OCI-LY1 (cell line): ENCODE measurements at regions not wholly inside any gene's neighbourhood (a gene's known extent, or its start where the extent isn't known, plus 50 kb on each side); places are given as distances from the start of the nearest gene placed in this dataset.

ENCODE experiments used
- H2AFZ ChIP-seq: fragments of 200-600 bp; sonication (generic), shearing (Covaris generic); 2 replicates; pipeline ENCODE4 v1.6.0; 2014; ENCODE audit warnings: antibody characterized with exemption, mild to moderate bottlenecking, low read length
- H3F3A ChIP-seq: fragments of 200-600 bp; sonication (generic), shearing (Covaris generic); 2 replicates; pipeline ENCODE4 v1.6.0; 2014; ENCODE audit warnings: mild to moderate bottlenecking, antibody characterized with exemption, low read length, moderate library complexity; ENCODE audit not compliant: insufficient read depth
- H3K27ac ChIP-seq: fragments of 200-600 bp; sonication (generic); 2 replicates; pipeline ENCODE4 v1.5.1; 2014; ENCODE audit warnings: low read length, mixed run types, mild to moderate bottlenecking, low read depth; ENCODE audit not compliant: poor library complexity, severe bottlenecking
- H3K27me3 ChIP-seq: fragments of 200-600 bp; sonication (generic); 2 replicates; pipeline ENCODE4 v1.6.0; 2014; ENCODE audit warnings: antibody characterized with exemption, mild to moderate bottlenecking, low read length, moderate library complexity; ENCODE audit not compliant: insufficient read depth
- H3K36me3 ChIP-seq: fragments of 200-600 bp; sonication (generic); 2 replicates; pipeline ENCODE4 v1.6.1; 2014; ENCODE audit warnings: mild to moderate bottlenecking, antibody characterized with exemption, low read length, moderate library complexity, mixed read lengths; ENCODE audit not compliant: insufficient read depth
- H3K4me1 ChIP-seq: fragments of 200-600 bp; sonication (generic); 2 replicates; pipeline ENCODE4 v1.5.1; 2014; ENCODE audit warnings: mild to moderate bottlenecking, low read length, moderate library complexity; ENCODE audit not compliant: insufficient read depth, severe bottlenecking
- H3K4me2 ChIP-seq: fragments of 200-600 bp; sonication (generic), shearing (Covaris generic); 2 replicates; pipeline ENCODE4 v1.6.1; 2014; ENCODE audit warnings: low read length
- H3K4me3 ChIP-seq: fragments of 200-600 bp; sonication (generic); 2 replicates; pipeline ENCODE4 v1.5.1; 2014; ENCODE audit warnings: low read length, low read depth, mild to moderate bottlenecking, mixed read lengths; ENCODE audit not compliant: poor library complexity, severe bottlenecking
- H3K79me2 ChIP-seq: fragments of 200-600 bp; shearing (Covaris generic); 2 replicates; pipeline ENCODE4 v1.6.1; 2016; ENCODE audit warnings: mixed run types, low read length, mixed read lengths; ENCODE audit not compliant: insufficient read depth
- H3K9ac ChIP-seq: fragments of 200-600 bp; sonication (generic), shearing (Covaris generic); 2 replicates; pipeline ENCODE4 v1.6.1; 2014; ENCODE audit warnings: mild to moderate bottlenecking, low read length, mixed read lengths
- H3K9me2 ChIP-seq: fragments of 200-600 bp; sonication (generic), shearing (Covaris generic); 2 replicates; pipeline ENCODE4 v1.6.1; 2014; ENCODE audit warnings: low read depth, mild to moderate bottlenecking, low read length, mixed read lengths
- H3K9me3 ChIP-seq: fragments of 200-600 bp; shearing (Covaris generic); 2 replicates; pipeline ENCODE4 v1.6.1; 2014; ENCODE audit warnings: low read length, mixed read lengths
- H4K20me1 ChIP-seq: fragments of 200-600 bp; sonication (generic), shearing (Covaris generic); 2 replicates; pipeline ENCODE4 v1.6.0; 2016; ENCODE audit warnings: mild to moderate bottlenecking, low read length; ENCODE audit not compliant: insufficient read depth
- EZH2 ChIP-seq: fragments of 200-600 bp; sonication (generic), shearing (Covaris generic); IDR thresholded peaks from 2 replicates; pipeline ENCODE4 v1.8.0; 2017; ENCODE audit warnings: borderline replicate concordance, mixed run types, mild to moderate bottlenecking, antibody characterized with exemption, low read length, moderate library complexity, mixed read lengths
- TF ChIP-seq, protein P1 (sequence below): fragments of 200-600 bp; sonication (generic), shearing (Covaris generic); IDR thresholded peaks from 2 replicates; pipeline ENCODE4 v1.5.1; 2017; ENCODE audit warnings: mild to moderate bottlenecking, antibody characterized with exemption, low read length, moderate library complexity, mixed read lengths

DNA sequence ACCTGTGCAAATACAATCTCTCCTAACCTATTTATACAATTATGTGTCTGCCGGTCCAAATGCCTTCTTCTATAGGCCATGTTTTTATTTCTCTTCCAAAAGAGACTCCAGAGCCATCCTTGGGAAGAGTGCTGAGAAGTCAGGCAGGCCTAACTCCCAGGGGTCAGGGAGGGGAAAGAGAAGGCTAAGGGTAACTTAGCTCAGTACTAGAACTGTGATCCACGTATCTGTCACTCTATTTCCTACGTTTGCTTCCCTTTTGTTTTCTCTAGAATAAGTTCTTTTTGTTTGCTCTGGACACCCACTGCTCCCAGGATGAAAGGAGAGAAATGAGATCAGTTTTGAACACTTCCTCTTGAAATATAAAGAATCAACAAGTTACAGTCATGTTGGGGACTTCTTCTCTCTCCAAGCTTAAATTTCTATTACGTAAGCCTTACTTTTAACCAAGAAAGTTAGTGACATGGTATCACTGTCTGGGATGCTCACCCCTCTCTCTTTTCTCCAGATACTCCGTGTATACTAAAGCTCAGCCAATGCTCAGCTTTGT is 79.2 kb downstream of the DAD1 start:
- Histone ChIP-seq H3K4me1 (peaks cover 100% of the 10 kb centered on the region), H3K4me3 (peak overlapping the region; percentile 49), H2AFZ (no peak overlapping the region), H3K9ac (peak overlapping the region; percentile 85), H3K36me3 (0 out of 2 replicates have a peak, but pooled peaks cover 8% of the 10 kb centered on the region), H3K4me2 (peak overlapping the region; percentile 73), H3F3A (0 out of 2 replicates have a peak, but pooled peaks cover 5% of the 10 kb centered on the region), H4K20me1 (no peaks in the 10 kb centered on the region), H3K79me2 (no peaks in the 10 kb centered on the region), H3K27ac (peak overlapping the region; percentile 97), H3K9me2 (no peaks in the 10 kb centered on the region), H3K27me3 (no peaks in the 10 kb centered on the region), H3K9me3 (no peaks in the 10 kb centered on the region)
- no peak for TF ChIP-seq EZH2
- TF ChIP-seq, protein P1, sequence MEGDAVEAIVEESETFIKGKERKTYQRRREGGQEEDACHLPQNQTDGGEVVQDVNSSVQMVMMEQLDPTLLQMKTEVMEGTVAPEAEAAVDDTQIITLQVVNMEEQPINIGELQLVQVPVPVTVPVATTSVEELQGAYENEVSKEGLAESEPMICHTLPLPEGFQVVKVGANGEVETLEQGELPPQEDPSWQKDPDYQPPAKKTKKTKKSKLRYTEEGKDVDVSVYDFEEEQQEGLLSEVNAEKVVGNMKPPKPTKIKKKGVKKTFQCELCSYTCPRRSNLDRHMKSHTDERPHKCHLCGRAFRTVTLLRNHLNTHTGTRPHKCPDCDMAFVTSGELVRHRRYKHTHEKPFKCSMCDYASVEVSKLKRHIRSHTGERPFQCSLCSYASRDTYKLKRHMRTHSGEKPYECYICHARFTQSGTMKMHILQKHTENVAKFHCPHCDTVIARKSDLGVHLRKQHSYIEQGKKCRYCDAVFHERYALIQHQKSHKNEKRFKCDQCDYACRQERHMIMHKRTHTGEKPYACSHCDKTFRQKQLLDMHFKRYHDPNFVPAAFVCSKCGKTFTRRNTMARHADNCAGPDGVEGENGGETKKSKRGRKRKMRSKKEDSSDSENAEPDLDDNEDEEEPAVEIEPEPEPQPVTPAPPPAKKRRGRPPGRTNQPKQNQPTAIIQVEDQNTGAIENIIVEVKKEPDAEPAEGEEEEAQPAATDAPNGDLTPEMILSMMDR = no peak

DNA sequence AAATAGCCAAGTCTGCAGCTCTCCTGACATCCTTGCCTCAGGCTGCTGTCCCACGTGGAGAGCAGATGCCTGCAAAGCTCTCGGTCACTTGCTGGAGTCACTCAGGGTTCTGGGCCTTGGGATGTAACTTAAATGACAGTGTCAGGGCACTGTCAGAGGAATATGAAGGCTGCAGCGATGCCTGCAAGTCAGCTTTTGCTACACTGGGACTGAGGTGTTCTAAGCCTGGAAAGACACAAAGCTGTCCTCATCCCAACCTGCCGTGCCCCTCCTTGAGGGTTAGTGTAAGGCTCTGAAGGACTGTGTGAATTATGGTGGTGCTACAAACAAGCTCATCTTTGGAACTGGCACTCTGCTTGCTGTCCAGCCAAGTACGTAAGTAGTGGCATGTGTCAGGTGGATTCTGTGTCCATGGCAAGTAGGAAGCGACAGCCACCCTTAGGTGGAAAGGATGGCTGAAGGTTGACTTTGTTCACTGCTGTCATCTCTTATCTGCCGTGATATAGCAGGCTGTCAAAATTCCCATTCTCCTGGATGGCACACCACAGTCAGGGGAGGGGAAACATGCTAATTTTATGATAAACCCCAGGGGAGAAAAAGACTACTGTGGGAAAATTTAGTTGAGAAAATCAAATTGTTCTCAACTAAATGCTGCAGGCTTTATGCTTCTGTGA is 79.9 kb downstream of the DAD1 start:
- H3F3A ChIP-seq = 0 out of 2 replicates have a peak, but pooled peaks cover 5% of the 10 kb centered on the region
- no peaks in the 10 kb centered on the region for H4K20me1 ChIP-seq
- H3K4me3 ChIP-seq = peak overlapping the region; percentile 49
- peak overlapping the region; percentile 85 for H3K9ac ChIP-seq
- H3K36me3 ChIP-seq = 0 out of 2 replicates have a peak, but pooled peaks cover 8% of the 10 kb centered on the region
- no peaks in the 10 kb centered on the region for H3K9me2 ChIP-seq
- H3K4me1 ChIP-seq = peaks cover 94% of the 10 kb centered on the region
- H2AFZ ChIP-seq = no peak overlapping the region
- no peaks in the 10 kb centered on the region for H3K9me3 ChIP-seq
- TF ChIP-seq, protein P1 = no peak
- no peak for TF ChIP-seq EZH2
- no peaks in the 10 kb centered on the region for H3K79me2 ChIP-seq
- peak overlapping the region; percentile 73 for H3K4me2 ChIP-seq
- peak overlapping the region; percentile 97 for H3K27ac ChIP-seq
- H3K27me3 ChIP-seq = no peaks in the 10 kb centered on the region

DNA sequence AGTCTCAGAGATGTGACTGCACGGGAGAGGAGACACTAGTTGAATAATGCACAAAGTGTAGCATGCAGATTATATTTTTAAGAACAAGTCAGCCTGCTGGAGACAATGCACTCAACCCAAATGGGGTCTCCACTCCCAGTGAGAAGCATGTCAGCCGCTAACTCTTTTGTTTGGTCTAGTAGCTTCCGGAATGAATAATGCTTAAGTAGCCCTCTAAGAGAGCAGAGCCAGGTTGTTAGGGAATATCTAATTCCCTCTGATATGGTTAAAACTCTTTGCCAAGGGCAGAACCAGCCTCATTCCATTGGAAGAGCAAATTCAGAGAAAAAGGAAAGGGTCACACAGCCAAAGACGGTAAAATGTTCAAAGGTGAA is 80.4 kb downstream of the DAD1 start:
- Histone ChIP-seq H3F3A (0 out of 2 replicates have a peak, but pooled peaks cover 5% of the 10 kb centered on the region), H3K27ac (peak overlapping the region; percentile 97), H3K9ac (peak overlapping the region; percentile 85), H3K9me2 (no peaks in the 10 kb centered on the region), H3K36me3 (0 out of 2 replicates have a peak, but pooled peaks cover 5% of the 10 kb centered on the region), H4K20me1 (no peaks in the 10 kb centered on the region), H3K4me3 (peak overlapping the region; percentile 49), H2AFZ (no peak overlapping the region), H3K4me1 (peaks cover 93% of the 10 kb centered on the region), H3K27me3 (no peaks in the 10 kb centered on the region), H3K9me3 (no peaks in the 10 kb centered on the region), H3K4me2 (peak overlapping the region; percentile 73), H3K79me2 (peaks cover 5% of the 10 kb centered on the region)
- no peak for TF ChIP-seq EZH2
- TF ChIP-seq, protein P1 = no peak
